A549 (cell line): ENCODE measurements at regions not wholly inside any gene's neighbourhood (a gene's known extent, or its start where the extent isn't known, plus 50 kb on each side); places are given as distances from the start of the nearest gene placed in this dataset.

Experiments used
- ATAC-seq, 2 experiments: fragments of 200-7000 bp in 1 of 2; fragments of >200 bp in 1 of 2; cut with Nextera tagmentation in 1 of 2; cut with Tn5 transposase in 1 of 2; 3 replicates each; pipeline versions ENCODE4 v1.8.0 to v1.9.1; 2018 to 2020; ENCODE audit warnings: mild to moderate bottlenecking in 1 of 2, moderate library complexity in 1 of 2
- CTCF ChIA-PET: fragments of 300-600 bp; sonication (Branson Sonifier 250); formaldehyde crosslinking; extraction: SDS; loops from one replicate; lab custom pipeline; 2021; ENCODE audit warnings: antibody characterized with exemption, inconsistent platforms; lab: Yijun Ruan, JAX
- POLR2A ChIA-PET: fragments of 350-600 bp; formaldehyde crosslinking; extraction: SDS; loops from one replicate; lab custom pipeline; 2021; ENCODE audit warnings: antibody characterized with exemption, inconsistent platforms; lab: Yijun Ruan, JAX
- DNase-seq, 2 experiments: peaks; one replicate each; pipeline versions ENCODE4 v3.0.0 to v3.0.0-alpha.2; 2011 to 2016; ENCODE audit warnings: low read depth in 1 of 2, low spot score in 1 of 2
- FAIRE-seq: peaks from 2 replicates; lab custom pipeline; 2011; peaks lifted over from hg19 to GRCh38; lab: Jason Lieb, UNC
- H3K27ac ChIP-seq, 2 experiments: fragments of >200 bp; sonication (Bioruptor Twin); formaldehyde crosslinking; 3 replicates each; pipeline ENCODE4 v1.5.1; 2016 to 2017
- H3K4me1 ChIP-seq: fragments of >200 bp; sonication (Bioruptor Twin); formaldehyde crosslinking; 3 replicates; pipeline ENCODE4 v1.6.1; 2016
- H3K4me2 ChIP-seq: fragments of >200 bp; sonication (Bioruptor Twin); formaldehyde crosslinking; 3 replicates; pipeline ENCODE4 v1.6.1; 2016
- H3K4me3 ChIP-seq: fragments of >200 bp; sonication (Bioruptor Twin); formaldehyde crosslinking; 3 replicates; pipeline ENCODE4 v1.5.1; 2016
- H3K9me3 ChIP-seq: fragments of >200 bp; sonication (Bioruptor Twin); formaldehyde crosslinking; 3 replicates; pipeline ENCODE4 v1.6.1; 2016
- BCL3 ChIP-seq: fragments of >200 bp; sonication (Bioruptor Twin); formaldehyde crosslinking; IDR thresholded peaks from 3 replicates; pipeline ENCODE4 v1.6.1; 2016
- CHD2 ChIP-seq: fragments of 150-350 bp; IDR thresholded peaks from 2 replicates; pipeline ENCODE4 v1.6.1; 2014; ENCODE audit warnings: low read length; ENCODE audit not compliant: partially characterized antibody
- CHD4 ChIP-seq: fragments of 200-600 bp; sonication (generic); IDR thresholded peaks from 2 replicates; pipeline ENCODE4 v1.6.1; 2016; ENCODE audit warnings: antibody characterized with exemption, mild to moderate bottlenecking, borderline replicate concordance
- EP300 ChIP-seq, 2 experiments: fragments of >200 bp; sonication (Bioruptor Twin); formaldehyde crosslinking; IDR thresholded peaks; 2 replicates in 1 of 2; 3 replicates in 1 of 2; pipeline ENCODE4 v1.6.1; 2016 to 2017
- ESRRA ChIP-seq: fragments of 150-350 bp; IDR thresholded peaks from 2 replicates; pipeline ENCODE4 v1.6.1; 2014; ENCODE audit warnings: mild to moderate bottlenecking, low read length, borderline replicate concordance
- FOSB ChIP-seq: fragments of 250-450 bp; sonication (Bioruptor Pico); IDR thresholded peaks from 2 replicates; pipeline ENCODE4 v1.5.0; 2020; ENCODE audit warnings: mild to moderate bottlenecking, moderate library complexity
- FOSL2 ChIP-seq, 2 experiments: fragments of 450-650 bp in 1 of 2; fragments of >200 bp in 1 of 2; sonication (Bioruptor Twin) in 1 of 2; formaldehyde crosslinking; IDR thresholded peaks; 2 replicates each; pipeline versions ENCODE4 v1.5.0 to v1.6.1; 2016 to 2020; ENCODE audit warnings: mild to moderate bottlenecking in 1 of 2, moderate library complexity in 1 of 2
- GATA3 ChIP-seq: IDR thresholded peaks from 2 replicates; pipeline ENCODE4 v1.6.1; 2012; ENCODE audit warnings: borderline replicate concordance
- HEYL ChIP-seq: fragments of 250-450 bp; sonication (Bioruptor Pico); IDR thresholded peaks from 2 replicates; pipeline ENCODE4 v1.8.0; 2021; ENCODE audit warnings: mild to moderate bottlenecking, moderate library complexity
- HMGXB4 ChIP-seq: fragments of 250-450 bp; sonication (Bioruptor Pico); IDR thresholded peaks from 2 replicates; pipeline ENCODE4 v1.5.0; 2021; ENCODE audit warnings: mild to moderate bottlenecking, moderate library complexity, borderline replicate concordance
- HOXB13 ChIP-seq: fragments of 250-450 bp; sonication (Bioruptor Pico); IDR thresholded peaks from 2 replicates; pipeline ENCODE4 v1.5.0; 2020; ENCODE audit warnings: low read depth, mild to moderate bottlenecking, moderate library complexity
- MAFK ChIP-seq: fragments of 450-650 bp; IDR thresholded peaks from 2 replicates; pipeline ENCODE4 v1.6.1; 2014; ENCODE audit not compliant: partially characterized antibody
- RARB ChIP-seq: fragments of 250-450 bp; sonication (Bioruptor Pico); IDR thresholded peaks from 2 replicates; pipeline ENCODE4 v1.8.0; 2021; ENCODE audit warnings: mild to moderate bottlenecking, moderate library complexity
- RCOR1 ChIP-seq: fragments of 150-350 bp; IDR thresholded peaks from 2 replicates; pipeline ENCODE4 v1.6.1; 2014; ENCODE audit warnings: antibody characterized with exemption, low read length, low read depth
- REST ChIP-seq: fragments of 200-600 bp; sonication (generic); IDR thresholded peaks from 2 replicates; pipeline ENCODE4 v1.6.1; 2016; ENCODE audit warnings: antibody characterized with exemption, mild to moderate bottlenecking, moderate library complexity
- TFCP2L1 ChIP-seq: fragments of 250-450 bp; sonication (Bioruptor Pico); IDR thresholded peaks from 2 replicates; pipeline ENCODE4 v1.5.0; 2021; ENCODE audit warnings: mild to moderate bottlenecking
- ZFP36 ChIP-seq: fragments of 450-650 bp; IDR thresholded peaks from 2 replicates; pipeline ENCODE4 v1.6.1; 2014; ENCODE audit warnings: borderline replicate concordance; ENCODE audit not compliant: partially characterized antibody
- ZNF302 ChIP-seq: fragments of 250-450 bp; sonication (Bioruptor Pico); IDR thresholded peaks from 2 replicates; pipeline ENCODE4 v1.9.0; 2021; ENCODE audit warnings: inconsistent platforms, mild to moderate bottlenecking, moderate library complexity
- WGBS: methylation state at CpG from one replicate; pipeline ENCODE4 v1.1.6; 2017; ENCODE audit errors: missing lambda C conversion rate; 5-methylcytosine and 5-hydroxymethylcytosine counted together

- no peak overlapping the region for H3K27ac ChIP-seq
- no peak overlapping the region for H3K4me2 ChIP-seq
- DNase-seq (no peak), ATAC-seq (no peak), FAIRE-seq (no peak)
- no peaks in the 10 kb centered on the region for H3K9me3 ChIP-seq
- 3% methylated on average over 2 of the region's 11 CpGs for WGBS
- CTCF ChIA-PET = no interaction called here
- TF ChIP-seq BCL3 (no peak), CHD4 (no peak), ZFP36 (no peak), ESRRA (no peak)
- TF ChIP-seq, all 56 proteins: peak for 0
- Histone ChIP-seq H3K4me1 (no peaks in the 10 kb centered on the region), H3K4me3 (no peak overlapping the region)
- POLR2A ChIA-PET = no interaction called here
These were observed 901.0 kb downstream of the BRD1 start for GRCh38 chr22:48926643-48927042.

- ChIA-PET CTCF (no interaction called here), POLR2A (no interaction called here)
- Histone ChIP-seq H3K4me1 (no peaks in the 10 kb centered on the region), H3K27ac (no peak overlapping the region), H3K4me2 (no peak overlapping the region), H3K4me3 (no peak overlapping the region), H3K9me3 (no peaks in the 10 kb centered on the region)
- no peak for TF ChIP-seq ESRRA
- WGBS = 19% methylated on average over 3 of the region's 3 CpGs
- FAIRE-seq (no peak), DNase-seq (no peak), ATAC-seq (no peak)
These were observed 901.5 kb downstream of the BRD1 start for GRCh38 chr22:48926136-48926535.

GRCh38 chr22:48925450-48925849, 902.2 kb downstream of the BRD1 start:
- H3K9me3 ChIP-seq = no peaks in the 10 kb centered on the region
- no peaks in the 10 kb centered on the region for H3K4me1 ChIP-seq
- H3K4me2 ChIP-seq = no peak overlapping the region
- WGBS = 10% methylated on average over 5 of the region's 5 CpGs
- H3K4me3 ChIP-seq = no peak overlapping the region
- ATAC-seq = no peak
- DNase-seq = no peak
- TF ChIP-seq CHD4 = no peak
- no peak for TF ChIP-seq HOXB13 (CRISPR knock-in tag)
- TF ChIP-seq EP300 (IDR thresholded peaks at IDR 0.05) = no peak
- no peak for TF ChIP-seq HEYL (CRISPR knock-in tag)
- TF ChIP-seq CHD2 = no peak
- no peak for TF ChIP-seq MAFK
- no peak for TF ChIP-seq FOSL2 (IDR thresholded peaks at IDR 0.05)
- TF ChIP-seq FOSL2 (CRISPR knock-in tag; IDR thresholded peaks at IDR 0.05) = no peak
- TF ChIP-seq GATA3 = no peak
- TF ChIP-seq REST = no peak
- TF ChIP-seq RCOR1 = no peak
- no peak for TF ChIP-seq ZNF302 (CRISPR knock-in tag)
- ChIA-PET POLR2A (no interaction called here), CTCF (no interaction called here)
- H3K27ac ChIP-seq = no peak overlapping the region
- no peak for FAIRE-seq

GRCh38 chr22:48923996-48924395, 903.7 kb downstream of the BRD1 start:
- DNase-seq (no peak), ATAC-seq (no peak), FAIRE-seq (no peak)
- POLR2A ChIA-PET = no interaction called here
- H3K9me3 ChIP-seq = no peaks in the 10 kb centered on the region
- H3K27ac ChIP-seq = no peak overlapping the region
- CTCF ChIA-PET = no interaction called here
- no peak overlapping the region for H3K4me2 ChIP-seq
- H3K4me3 ChIP-seq = no peak overlapping the region
- 2% methylated on average over 4 of the region's 9 CpGs for WGBS
- H3K4me1 ChIP-seq = no peaks in the 10 kb centered on the region
- TF ChIP-seq HMGXB4 (CRISPR knock-in tag) = no peak
- no peak for TF ChIP-seq CHD2
- no peak for TF ChIP-seq REST
- TF ChIP-seq FOSB (CRISPR knock-in tag) = no peak
- no peak for TF ChIP-seq TFCP2L1 (CRISPR knock-in tag)
- TF ChIP-seq RARB = no peak
